HG03159 (cell line): ENCODE measurements at regions not wholly inside any gene's neighbourhood (a gene's known extent, or its start where the extent isn't known, plus 50 kb on each side); places are given as distances from the start of the nearest gene placed in this dataset.

Experiments
- ATAC-seq: cut with Tn5 transposase; IDR thresholded peaks from one replicate; pipeline ENCODE4 v1.9.1; 2021; ENCODE audit warnings: mild to moderate bottlenecking, moderate library complexity; ENCODE audit not compliant: unreplicated experiment

DNA sequence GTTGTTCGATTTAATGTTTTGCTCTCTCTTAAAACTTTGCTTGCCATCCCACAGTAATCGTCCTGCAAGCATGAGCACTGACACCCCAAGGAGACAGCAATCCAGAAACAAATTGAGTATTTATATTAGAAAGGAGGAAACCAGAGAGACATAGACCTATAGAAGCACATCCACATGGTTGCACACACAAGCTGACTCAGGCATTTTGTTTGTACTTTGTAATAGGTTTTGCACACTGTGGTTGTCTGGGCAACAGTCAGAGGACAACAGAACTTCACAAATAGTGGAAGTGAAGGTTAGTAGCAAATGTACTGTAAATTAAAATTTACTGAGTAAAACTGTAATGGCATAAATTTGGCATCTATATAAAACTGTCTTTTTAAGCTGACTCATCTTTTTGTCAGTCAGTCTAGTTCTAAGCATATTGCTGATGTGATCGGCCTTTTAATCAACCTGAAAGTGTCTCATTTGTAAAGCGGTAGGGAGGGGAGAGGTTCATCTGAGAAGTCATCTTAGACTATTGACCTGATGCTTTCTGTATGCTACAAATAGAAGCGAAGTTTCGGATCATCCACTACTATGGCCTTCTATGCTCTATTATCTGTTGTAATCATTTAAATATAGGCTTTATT, 1624.7 kb downstream of the ARAP2 start:
- no peak for ATAC-seq

DNA sequence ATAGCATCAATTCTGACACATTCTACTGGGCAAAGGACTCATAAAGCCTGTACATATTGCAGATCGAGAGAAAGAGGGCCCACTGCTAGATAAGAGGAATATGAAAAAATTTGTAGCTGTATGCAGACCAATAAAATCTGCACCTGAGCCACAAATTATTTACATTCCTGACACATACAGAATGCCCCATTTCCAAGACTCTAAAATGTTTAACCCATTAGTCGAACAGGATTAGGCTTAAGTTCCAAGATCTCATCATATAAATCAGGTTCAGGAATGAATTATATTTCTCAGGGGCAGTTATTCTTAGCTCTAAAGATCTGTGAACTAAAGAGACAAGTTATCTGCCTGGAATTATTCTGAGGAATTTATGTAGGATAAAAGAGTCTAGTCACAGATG, 1615.8 kb downstream of the ARAP2 start:
- ATAC-seq, result no peak

DNA sequence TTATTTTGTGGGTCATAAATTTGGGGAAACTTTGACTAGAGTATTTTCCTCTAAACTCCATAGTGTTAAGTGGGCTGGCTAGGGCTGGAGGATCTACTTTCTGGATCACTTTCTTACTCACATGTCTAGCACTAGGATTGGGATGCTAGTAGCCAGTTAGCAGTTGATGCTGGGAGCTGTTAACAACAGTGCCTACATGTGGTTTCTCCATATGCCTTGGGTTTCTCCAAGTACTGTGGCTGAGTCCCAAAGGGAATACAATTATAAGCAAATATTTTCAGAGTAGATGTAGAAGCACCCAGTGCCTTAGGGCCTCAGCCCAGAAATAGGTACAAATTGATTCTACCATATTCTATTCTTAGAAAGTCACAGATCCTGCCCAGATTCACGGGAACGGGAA, 1614.9 kb downstream of the ARAP2 start:
- ATAC-seq, result no peak

- no peak for ATAC-seq
These were observed 1611.1 kb downstream of the ARAP2 start for GRCh38 chr4:34633241-34633640.

- no peak for ATAC-seq
These were observed 1607.7 kb downstream of the ARAP2 start for GRCh38 chr4:34636623-34637022.

- no peak for ATAC-seq
These were observed 1600.8 kb downstream of the ARAP2 start for GRCh38 chr4:34643476-34643875.

DNA sequence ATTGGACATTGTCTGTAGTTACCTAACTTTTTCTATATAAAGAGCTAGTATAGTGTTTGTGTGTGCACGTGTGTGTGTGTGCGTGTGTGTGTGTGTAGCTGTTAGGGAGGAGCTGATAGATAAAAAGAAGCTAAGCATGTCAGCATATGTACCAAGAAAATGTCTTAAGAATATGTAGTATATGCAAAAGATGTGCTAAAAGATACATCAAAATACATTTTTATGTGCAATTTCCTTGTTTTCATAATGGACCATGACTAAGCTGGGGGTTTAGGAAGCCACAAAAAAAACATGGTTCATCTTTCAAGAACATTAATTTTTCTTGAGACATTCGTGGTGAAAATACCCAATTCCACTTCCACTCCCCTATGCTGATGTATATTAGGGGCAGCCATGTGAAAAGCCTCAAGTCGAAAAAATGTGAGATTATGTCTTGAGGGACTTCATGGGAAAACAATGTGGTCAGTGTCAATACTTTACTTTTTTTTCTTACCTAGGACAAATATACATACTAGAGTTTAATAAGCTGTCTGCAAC, 1599.7 kb downstream of the ARAP2 start:
- ATAC-seq, result no peak

DNA sequence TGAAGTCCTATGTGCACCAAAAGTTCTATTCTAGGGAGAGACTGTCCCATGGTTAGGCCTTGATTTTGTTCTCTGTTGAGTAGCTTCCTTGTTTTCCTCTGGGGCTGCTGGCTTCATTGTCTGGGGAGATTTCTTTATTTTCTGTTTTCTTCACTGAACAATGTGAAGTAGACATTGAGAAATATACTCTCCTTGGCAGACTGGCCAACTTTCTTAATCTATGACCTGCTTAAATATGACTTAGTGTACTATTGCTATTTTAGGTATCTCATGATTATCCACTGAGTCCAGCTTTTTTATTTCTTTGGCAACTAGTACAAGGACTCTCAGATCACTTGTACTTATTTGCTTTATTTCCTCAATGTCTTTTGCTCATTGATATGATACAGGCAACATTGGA, 1594.6 kb downstream of the ARAP2 start:
- no peak for ATAC-seq

- no peak for ATAC-seq
These were observed 1580.3 kb downstream of the ARAP2 start for GRCh38 chr4:34664051-34664450.

DNA sequence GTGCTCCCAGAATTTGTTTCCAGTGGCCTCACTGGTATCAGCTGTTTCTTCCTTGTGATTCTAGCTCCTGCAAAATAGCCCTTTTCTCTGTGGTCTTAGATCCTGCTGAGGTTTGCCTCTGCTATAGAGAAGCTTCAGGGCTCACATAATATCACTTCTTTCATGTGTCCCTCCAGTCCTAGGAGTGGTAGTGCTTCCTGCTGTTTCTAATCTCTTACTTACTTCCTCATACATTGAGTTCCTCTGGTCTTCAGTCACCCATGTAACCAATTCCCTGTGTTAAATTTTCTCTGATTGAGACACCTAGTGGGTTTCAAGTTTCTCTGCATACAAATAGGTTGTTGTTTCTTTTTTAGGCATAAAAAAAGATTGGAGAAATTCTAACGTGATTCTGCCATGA, 1567.9 kb downstream of the ARAP2 start:
- no peak for ATAC-seq

- no peak for ATAC-seq
These were observed 1565.9 kb downstream of the ARAP2 start for GRCh38 chr4:34678431-34678830.

GRCh38 chr4:34679228-34679627, 1565.1 kb downstream of the ARAP2 start:
- no peak for ATAC-seq

- ATAC-seq, result no peak
These were observed 1534.8 kb downstream of the ARAP2 start for GRCh38 chr4:34709564-34709963.

- no peak for ATAC-seq
These were observed 1525.6 kb downstream of the ARAP2 start for GRCh38 chr4:34718576-34719245.

DNA sequence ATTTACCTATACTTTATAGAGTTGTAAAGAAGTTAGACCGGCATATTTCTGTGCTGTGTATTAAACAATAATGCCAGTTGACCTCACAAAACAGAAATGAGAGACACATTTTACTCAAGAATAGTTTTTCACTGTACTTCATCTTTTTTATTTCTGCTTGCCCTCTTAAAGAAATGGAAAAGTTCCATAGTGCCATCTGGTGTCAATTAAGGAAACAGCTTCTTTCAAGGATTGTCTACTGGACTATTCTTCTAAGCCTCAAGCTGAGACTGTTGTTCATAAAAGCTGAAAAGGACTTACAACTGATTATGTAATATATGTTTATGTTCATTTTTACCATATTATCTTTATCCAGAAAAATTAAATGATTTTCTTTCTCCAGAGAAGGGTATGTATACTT, 1523.7 kb downstream of the ARAP2 start:
- no peak for ATAC-seq

GRCh38 chr4:34721835-34722234, 1522.5 kb downstream of the ARAP2 start:
- no peak for ATAC-seq

DNA sequence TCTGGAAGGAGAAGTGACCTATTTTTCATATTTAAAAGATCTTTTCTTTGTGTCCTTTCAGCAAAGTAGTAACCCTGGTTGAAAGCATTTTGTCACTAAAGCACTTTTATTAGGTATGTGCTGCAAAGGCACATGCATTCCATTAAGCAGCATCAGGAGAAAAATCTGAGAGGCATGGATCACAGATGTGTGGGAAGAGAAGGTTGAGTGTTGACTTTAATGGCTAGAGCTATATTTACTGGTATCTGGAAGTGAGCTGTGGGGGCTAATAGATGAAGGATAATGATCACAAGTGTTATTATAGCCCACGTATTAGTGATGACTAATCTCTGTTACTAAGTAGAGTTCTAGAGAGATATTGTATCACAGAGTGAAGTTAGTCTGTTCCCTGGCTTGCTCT, 1520.7 kb downstream of the ARAP2 start:
- no peak for ATAC-seq

DNA sequence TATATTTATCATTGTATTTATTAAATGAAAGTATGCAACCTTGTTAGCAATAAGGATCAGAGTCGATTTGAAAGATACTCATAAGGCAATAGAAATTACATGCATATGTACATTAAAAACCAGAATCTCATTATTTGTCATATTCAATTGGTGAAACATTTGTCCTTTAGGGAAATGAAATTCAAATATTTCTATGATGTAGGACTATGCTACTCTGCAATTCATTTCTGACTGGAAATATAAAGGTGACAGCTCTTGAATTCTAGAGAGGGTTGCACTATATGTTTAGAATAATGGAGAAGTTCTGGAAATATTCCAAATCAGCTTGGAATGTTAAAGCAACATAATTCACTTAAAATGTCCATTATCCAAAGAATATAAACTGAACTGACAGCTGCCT, 1519.8 kb downstream of the ARAP2 start:
- ATAC-seq, result no peak

DNA sequence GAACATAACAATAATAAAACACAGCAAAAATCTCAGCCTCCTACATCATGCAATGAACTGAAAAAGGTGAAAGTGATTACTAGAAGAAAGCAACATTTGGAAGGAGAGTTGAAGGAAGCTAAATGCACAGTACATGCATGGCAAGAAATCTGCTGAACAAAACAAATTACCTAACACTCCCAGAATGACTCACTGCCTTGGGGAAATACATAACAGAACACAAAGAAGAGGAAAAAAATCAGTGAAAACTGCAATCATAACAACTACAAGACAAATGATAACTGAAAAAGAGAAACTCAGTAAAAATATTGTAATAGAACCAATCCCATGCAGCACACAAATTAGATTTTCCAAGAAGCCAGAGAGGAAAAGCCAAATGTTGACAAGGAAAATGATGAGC, 1513.2 kb downstream of the ARAP2 start:
- ATAC-seq, result no peak

DNA sequence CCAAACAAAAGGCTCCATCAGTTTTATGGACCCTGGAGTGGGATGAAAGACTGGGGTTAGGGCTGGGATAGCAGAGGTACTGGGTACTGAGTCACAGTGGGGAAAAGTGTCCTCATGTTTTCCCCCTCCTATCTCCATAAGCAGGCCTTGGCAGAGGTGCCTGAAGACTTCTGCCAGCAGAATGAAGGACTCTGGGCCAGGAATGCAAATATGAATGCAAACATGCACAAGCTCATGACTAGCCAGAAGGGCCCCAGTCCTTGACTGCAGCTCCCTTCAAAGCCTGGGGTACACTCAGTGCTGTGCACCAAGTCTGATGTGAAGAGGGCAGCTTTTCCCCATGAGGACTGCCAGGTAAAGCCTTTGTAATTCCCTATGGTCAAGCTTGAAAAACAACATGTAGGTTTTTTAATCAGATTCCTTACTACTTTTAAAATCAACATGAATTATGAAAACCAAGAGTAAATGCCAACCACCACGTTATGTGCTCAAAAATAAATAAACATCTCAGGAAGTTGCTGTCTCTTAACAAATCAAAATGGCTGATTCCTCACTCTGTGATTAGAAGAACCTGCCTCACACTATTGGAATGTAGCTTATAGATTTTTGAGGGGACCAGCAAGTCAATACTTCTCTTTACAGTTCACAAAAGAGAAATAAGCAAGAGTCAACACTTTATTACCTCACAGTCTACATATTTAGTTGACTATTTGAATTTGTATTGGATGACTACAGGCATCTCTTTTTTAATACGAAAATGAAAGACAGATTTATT, 1512.0 kb downstream of the ARAP2 start:
- ATAC-seq, result no peak

DNA sequence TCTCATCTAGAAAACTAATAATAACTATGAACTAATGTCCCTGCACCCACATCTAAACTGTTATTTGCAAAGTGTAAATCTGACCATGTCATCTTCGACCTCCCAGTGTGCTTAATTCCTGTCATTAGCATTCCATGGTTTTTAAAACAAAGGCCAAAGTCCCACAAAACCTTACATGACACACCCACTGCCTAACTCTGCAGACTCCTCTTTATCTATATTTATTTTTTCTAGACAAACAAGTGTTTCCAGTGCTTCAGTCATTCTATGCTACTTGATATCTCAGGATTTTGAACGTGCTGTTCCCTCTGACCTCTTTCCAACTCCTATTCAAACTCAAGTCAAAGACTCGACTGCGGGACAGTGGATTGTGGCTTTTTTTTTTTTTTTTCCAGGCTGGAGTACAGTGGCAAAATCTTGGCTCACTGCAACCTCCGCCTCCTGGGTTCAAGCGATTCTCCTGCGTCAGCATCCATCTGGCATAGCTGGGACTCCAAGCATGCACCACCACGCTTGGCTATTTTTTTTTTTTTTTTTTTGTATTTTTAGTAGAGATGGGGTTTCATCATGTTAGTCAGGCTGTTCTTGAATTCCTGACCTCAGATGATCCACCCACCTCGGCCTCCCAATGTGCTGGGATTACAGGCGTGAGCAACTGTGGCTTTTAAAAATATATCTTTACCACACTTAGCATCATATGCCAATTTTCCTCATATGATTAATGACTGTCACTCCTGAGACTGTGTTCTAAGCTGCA, 1511.0 kb downstream of the ARAP2 start:
- ATAC-seq, result no peak
